Adrenal gland (tissue), 5 donors: ENCODE measurements at regions not wholly inside any gene's neighbourhood (a gene's known extent, or its start where the extent isn't known, plus 50 kb on each side); places are given as distances from the start of the nearest gene placed in this dataset.

Experiments
- POLR2A ChIP-seq, 2 donors: fragments of 450-650 bp; IDR thresholded peaks; one replicate each; pipeline ENCODE4 v1.6.1; 2017; ENCODE audit warnings: antibody characterized with exemption in 2 of 2, mild to moderate bottlenecking in 2 of 2, moderate library complexity in 1 of 2
- TF ChIP-seq, protein P1 (sequence below), 6 experiments: fragments of 450-650 bp in 4 of 6; fragments of 200-600 bp in 2 of 6; sonication (generic) in 1 of 6; IDR thresholded peaks; 1 replicate in 5 of 6; 2 replicates in 1 of 6; pipeline versions ENCODE4 v1.5.1 to v1.8.0; 2016 to 2021; ENCODE audit warnings: antibody characterized with exemption in 6 of 6, mild to moderate bottlenecking in 2 of 6, moderate library complexity in 1 of 6
- donor health status: DM: no; HTN: no; CAD: no.

DNA sequence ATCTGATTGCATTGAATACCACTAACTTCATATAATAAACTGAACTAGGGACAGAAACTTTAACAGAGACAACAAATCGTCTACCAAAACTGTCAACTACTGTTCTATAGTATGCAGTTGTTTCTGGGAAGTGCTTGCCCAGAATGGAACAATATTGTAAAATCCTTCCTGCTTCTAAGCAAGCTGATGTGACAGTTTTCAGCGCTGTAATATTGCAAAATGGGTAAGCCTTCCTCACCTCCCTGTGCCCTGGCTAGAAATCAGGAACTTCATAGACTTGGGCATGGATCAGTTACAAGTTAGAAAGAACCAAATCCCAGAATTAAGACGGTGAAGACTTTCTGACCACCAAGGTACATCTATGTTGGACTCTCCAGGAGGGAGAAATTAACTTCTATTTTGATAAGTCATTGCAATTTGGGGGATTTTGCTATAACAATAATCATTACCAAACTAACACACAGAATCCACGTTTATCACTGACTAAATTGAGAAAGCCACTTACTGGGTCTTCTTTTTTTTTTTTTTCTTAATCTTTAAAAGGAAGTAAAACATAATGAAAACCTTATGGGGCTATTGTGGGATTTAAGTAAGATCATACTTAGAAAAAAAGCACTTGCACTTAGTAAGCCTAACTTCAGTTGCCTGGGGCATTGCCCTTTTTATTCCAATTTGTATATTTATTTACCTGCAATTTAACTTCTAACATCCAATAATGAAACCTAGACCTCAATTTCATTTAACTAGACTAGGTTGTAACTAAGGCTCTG is 261.5 kb downstream of the TRIB2 start:
- TF ChIP-seq, protein P1, sequence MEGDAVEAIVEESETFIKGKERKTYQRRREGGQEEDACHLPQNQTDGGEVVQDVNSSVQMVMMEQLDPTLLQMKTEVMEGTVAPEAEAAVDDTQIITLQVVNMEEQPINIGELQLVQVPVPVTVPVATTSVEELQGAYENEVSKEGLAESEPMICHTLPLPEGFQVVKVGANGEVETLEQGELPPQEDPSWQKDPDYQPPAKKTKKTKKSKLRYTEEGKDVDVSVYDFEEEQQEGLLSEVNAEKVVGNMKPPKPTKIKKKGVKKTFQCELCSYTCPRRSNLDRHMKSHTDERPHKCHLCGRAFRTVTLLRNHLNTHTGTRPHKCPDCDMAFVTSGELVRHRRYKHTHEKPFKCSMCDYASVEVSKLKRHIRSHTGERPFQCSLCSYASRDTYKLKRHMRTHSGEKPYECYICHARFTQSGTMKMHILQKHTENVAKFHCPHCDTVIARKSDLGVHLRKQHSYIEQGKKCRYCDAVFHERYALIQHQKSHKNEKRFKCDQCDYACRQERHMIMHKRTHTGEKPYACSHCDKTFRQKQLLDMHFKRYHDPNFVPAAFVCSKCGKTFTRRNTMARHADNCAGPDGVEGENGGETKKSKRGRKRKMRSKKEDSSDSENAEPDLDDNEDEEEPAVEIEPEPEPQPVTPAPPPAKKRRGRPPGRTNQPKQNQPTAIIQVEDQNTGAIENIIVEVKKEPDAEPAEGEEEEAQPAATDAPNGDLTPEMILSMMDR (IDR thresholded peaks at IDR 0.05): no peak
- TF ChIP-seq POLR2A (IDR thresholded peaks at IDR 0.05): no peak
